A549 (cell line): ENCODE measurements at regions not wholly inside any gene's neighbourhood (a gene's known extent, or its start where the extent isn't known, plus 50 kb on each side); places are given as distances from the start of the nearest gene placed in this dataset.

ENCODE experiments used
- ATAC-seq, 2 experiments: fragments of 200-7000 bp in 1 of 2; fragments of >200 bp in 1 of 2; cut with Nextera tagmentation in 1 of 2; cut with Tn5 transposase in 1 of 2; 3 replicates each; pipeline versions ENCODE4 v1.8.0 to v1.9.1; 2018 to 2020; ENCODE audit warnings: mild to moderate bottlenecking in 1 of 2, moderate library complexity in 1 of 2
- CTCF ChIA-PET: fragments of 300-600 bp; sonication (Branson Sonifier 250); formaldehyde crosslinking; extraction: SDS; loops from one replicate; lab custom pipeline; 2021; ENCODE audit warnings: antibody characterized with exemption, inconsistent platforms; lab: Yijun Ruan, JAX
- POLR2A ChIA-PET: fragments of 350-600 bp; formaldehyde crosslinking; extraction: SDS; loops from one replicate; lab custom pipeline; 2021; ENCODE audit warnings: antibody characterized with exemption, inconsistent platforms; lab: Yijun Ruan, JAX
- DNase-seq, 2 experiments: peaks; one replicate each; pipeline versions ENCODE4 v3.0.0 to v3.0.0-alpha.2; 2011 to 2016; ENCODE audit warnings: low read depth in 1 of 2, low spot score in 1 of 2
- FAIRE-seq: peaks from 2 replicates; lab custom pipeline; 2011; peaks lifted over from hg19 to GRCh38; lab: Jason Lieb, UNC
- H3K27ac ChIP-seq, 2 experiments: fragments of >200 bp; sonication (Bioruptor Twin); formaldehyde crosslinking; 3 replicates each; pipeline ENCODE4 v1.5.1; 2016 to 2017
- H3K4me1 ChIP-seq: fragments of >200 bp; sonication (Bioruptor Twin); formaldehyde crosslinking; 3 replicates; pipeline ENCODE4 v1.6.1; 2016
- H3K4me2 ChIP-seq: fragments of >200 bp; sonication (Bioruptor Twin); formaldehyde crosslinking; 3 replicates; pipeline ENCODE4 v1.6.1; 2016
- H3K4me3 ChIP-seq: fragments of >200 bp; sonication (Bioruptor Twin); formaldehyde crosslinking; 3 replicates; pipeline ENCODE4 v1.5.1; 2016
- H3K9me3 ChIP-seq: fragments of >200 bp; sonication (Bioruptor Twin); formaldehyde crosslinking; 3 replicates; pipeline ENCODE4 v1.6.1; 2016
- CBX2 ChIP-seq: fragments of 200-600 bp; sonication (generic); IDR thresholded peaks from 2 replicates; pipeline ENCODE4 v1.6.1; 2016; ENCODE audit warnings: low read depth, mild to moderate bottlenecking, borderline replicate concordance
- CEBPB ChIP-seq, 2 experiments: fragments of >200 bp in 1 of 2; sonication (Bioruptor Twin) in 1 of 2; formaldehyde crosslinking in 1 of 2; IDR thresholded peaks; 2 replicates each; pipeline ENCODE4 v1.6.1; 2012 to 2016
- CHD2 ChIP-seq: fragments of 150-350 bp; IDR thresholded peaks from 2 replicates; pipeline ENCODE4 v1.6.1; 2014; ENCODE audit warnings: low read length; ENCODE audit not compliant: partially characterized antibody
- ELK1 ChIP-seq: fragments of 150-350 bp; IDR thresholded peaks from 2 replicates; pipeline ENCODE4 v1.6.1; 2014; ENCODE audit warnings: low read depth, mild to moderate bottlenecking, low read length
- ESRRA ChIP-seq: fragments of 150-350 bp; IDR thresholded peaks from 2 replicates; pipeline ENCODE4 v1.6.1; 2014; ENCODE audit warnings: mild to moderate bottlenecking, low read length, borderline replicate concordance
- FOSB ChIP-seq: fragments of 250-450 bp; sonication (Bioruptor Pico); IDR thresholded peaks from 2 replicates; pipeline ENCODE4 v1.5.0; 2020; ENCODE audit warnings: mild to moderate bottlenecking, moderate library complexity
- FOXS1 ChIP-seq: fragments of 250-450 bp; sonication (Bioruptor Pico); IDR thresholded peaks from 2 replicates; pipeline ENCODE4 v1.5.0; 2020; ENCODE audit warnings: mild to moderate bottlenecking, moderate library complexity
- GATA3 ChIP-seq: IDR thresholded peaks from 2 replicates; pipeline ENCODE4 v1.6.1; 2012; ENCODE audit warnings: borderline replicate concordance
- HOXA7 ChIP-seq: fragments of 250-450 bp; sonication (Bioruptor Pico); IDR thresholded peaks from 2 replicates; pipeline ENCODE4 v1.5.0; 2020; ENCODE audit warnings: mild to moderate bottlenecking, moderate library complexity
- MAFK ChIP-seq: fragments of 450-650 bp; IDR thresholded peaks from 2 replicates; pipeline ENCODE4 v1.6.1; 2014; ENCODE audit not compliant: partially characterized antibody
- MAX ChIP-seq: IDR thresholded peaks from 2 replicates; pipeline ENCODE4 v1.6.1; 2012
- MYC ChIP-seq: IDR thresholded peaks from 2 replicates; pipeline ENCODE4 v1.6.1; 2012; ENCODE audit warnings: mild to moderate bottlenecking, inconsistent platforms, low read length, improper control_type of control experiment, borderline replicate concordance
- NFE2L2 ChIP-seq: fragments of 150-350 bp; conservative IDR thresholded peaks from 2 replicates; pipeline ENCODE4 v1.6.1; 2014; ENCODE audit warnings: low read length
- PHF8 ChIP-seq: fragments of 200-600 bp; sonication (generic); IDR thresholded peaks from 2 replicates; pipeline ENCODE4 v1.6.1; 2016; ENCODE audit warnings: low read depth, mild to moderate bottlenecking, antibody characterized with exemption, moderate library complexity, borderline replicate concordance
- POLR2A ChIP-seq: IDR thresholded peaks from 2 replicates; pipeline ENCODE4 v1.6.1; 2012; ENCODE audit warnings: mild to moderate bottlenecking, low read length
- RARB ChIP-seq: fragments of 250-450 bp; sonication (Bioruptor Pico); IDR thresholded peaks from 2 replicates; pipeline ENCODE4 v1.8.0; 2021; ENCODE audit warnings: mild to moderate bottlenecking, moderate library complexity
- REST ChIP-seq: fragments of 200-600 bp; sonication (generic); IDR thresholded peaks from 2 replicates; pipeline ENCODE4 v1.6.1; 2016; ENCODE audit warnings: antibody characterized with exemption, mild to moderate bottlenecking, moderate library complexity
- RFX5 ChIP-seq: fragments of 450-650 bp; IDR thresholded peaks from 2 replicates; pipeline ENCODE4 v1.7.1; 2014; ENCODE audit warnings: antibody characterized with exemption, mild to moderate bottlenecking, moderate library complexity
- RNF2 ChIP-seq: fragments of 200-600 bp; sonication (generic); IDR thresholded peaks from 2 replicates; pipeline ENCODE4 v1.6.1; 2016; ENCODE audit warnings: low read depth, mild to moderate bottlenecking, antibody characterized with exemption, moderate library complexity, borderline replicate concordance
- SMC3 ChIP-seq: fragments of >200 bp; sonication (Bioruptor Twin); formaldehyde crosslinking; IDR thresholded peaks from 3 replicates; pipeline ENCODE4 v1.6.1; 2018; ENCODE audit warnings: inconsistent platforms
- TFCP2L1 ChIP-seq: fragments of 250-450 bp; sonication (Bioruptor Pico); IDR thresholded peaks from 2 replicates; pipeline ENCODE4 v1.5.0; 2021; ENCODE audit warnings: mild to moderate bottlenecking
- ZFP36 ChIP-seq: fragments of 450-650 bp; IDR thresholded peaks from 2 replicates; pipeline ENCODE4 v1.6.1; 2014; ENCODE audit warnings: borderline replicate concordance; ENCODE audit not compliant: partially characterized antibody
- ZNF302 ChIP-seq: fragments of 250-450 bp; sonication (Bioruptor Pico); IDR thresholded peaks from 2 replicates; pipeline ENCODE4 v1.9.0; 2021; ENCODE audit warnings: inconsistent platforms, mild to moderate bottlenecking, moderate library complexity
- WGBS: methylation state at CpG from one replicate; pipeline ENCODE4 v1.1.6; 2017; ENCODE audit errors: missing lambda C conversion rate; 5-methylcytosine and 5-hydroxymethylcytosine counted together
- TF ChIP-seq, protein P1 (sequence below): fragments of 250-450 bp; sonication (Bioruptor Pico); IDR thresholded peaks from 2 replicates; pipeline ENCODE4 v1.5.0; 2020; ENCODE audit warnings: low read depth, mild to moderate bottlenecking, moderate library complexity
- TF ChIP-seq, protein P2 (sequence below): IDR thresholded peaks from 2 replicates; pipeline ENCODE4 v1.6.1; 2012; ENCODE audit warnings: low read depth, borderline replicate concordance
- TF ChIP-seq, protein P3 (sequence below): IDR thresholded peaks from 2 replicates; pipeline ENCODE4 v1.6.1; 2012

DNA sequence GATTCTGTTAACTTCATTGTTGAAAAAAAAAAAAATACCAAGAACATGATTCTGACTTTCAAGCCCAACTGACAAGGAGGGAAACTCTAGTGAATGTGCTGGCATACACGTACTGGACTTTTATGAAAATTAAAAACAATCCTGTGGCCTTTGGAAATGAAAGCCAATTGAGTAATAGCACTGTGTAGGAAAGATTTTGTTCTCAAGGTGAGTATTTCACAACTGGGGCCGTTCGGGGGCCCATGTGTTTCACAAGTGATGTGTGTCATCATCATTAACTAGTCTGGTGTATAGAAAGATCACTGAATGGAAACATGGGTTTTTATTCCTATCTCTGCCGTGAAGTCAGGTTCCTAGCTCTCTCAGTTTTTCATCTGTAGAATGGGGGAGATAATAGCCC lies 605.0 kb upstream of the CLINT1 start:
- ATAC-seq, result no peak
- Histone ChIP-seq H3K4me2 (no peak overlapping the region), H3K9me3 (no peaks in the 10 kb centered on the region), H3K4me1 (no peaks in the 10 kb centered on the region), H3K27ac (no peak overlapping the region), H3K4me3 (no peak overlapping the region)
- no peak for DNase-seq
- TF ChIP-seq FOSB (no peak), HOXA7 (CRISPR knock-in tag) (no peak), ZFP36 (no peak), GATA3 (no peak), ESRRA (no peak), MYC (no peak), RNF2 (no peak), CHD2 (no peak), NFE2L2 (no peak), PHF8 (no peak), CEBPB (IDR thresholded peaks at IDR 0.05) (no peak), FOXS1 (CRISPR knock-in tag) (no peak), RFX5 (no peak), POLR2A (no peak), ZNF302 (no peak), SMC3 (no peak), CBX2 (no peak)
- TF ChIP-seq, protein P1, sequence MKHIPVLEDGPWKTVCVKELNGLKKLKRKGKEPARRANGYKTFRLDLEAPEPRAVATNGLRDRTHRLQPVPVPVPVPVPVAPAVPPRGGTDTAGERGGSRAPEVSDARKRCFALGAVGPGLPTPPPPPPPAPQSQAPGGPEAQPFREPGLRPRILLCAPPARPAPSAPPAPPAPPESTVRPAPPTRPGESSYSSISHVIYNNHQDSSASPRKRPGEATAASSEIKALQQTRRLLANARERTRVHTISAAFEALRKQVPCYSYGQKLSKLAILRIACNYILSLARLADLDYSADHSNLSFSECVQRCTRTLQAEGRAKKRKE (CRISPR knock-in tag), result no peak
- TF ChIP-seq, protein P2, sequence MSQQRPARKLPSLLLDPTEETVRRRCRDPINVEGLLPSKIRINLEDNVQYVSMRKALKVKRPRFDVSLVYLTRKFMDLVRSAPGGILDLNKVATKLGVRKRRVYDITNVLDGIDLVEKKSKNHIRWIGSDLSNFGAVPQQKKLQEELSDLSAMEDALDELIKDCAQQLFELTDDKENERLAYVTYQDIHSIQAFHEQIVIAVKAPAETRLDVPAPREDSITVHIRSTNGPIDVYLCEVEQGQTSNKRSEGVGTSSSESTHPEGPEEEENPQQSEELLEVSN, result no peak
- ChIA-PET CTCF (no interaction called here), POLR2A (no interaction called here)
- no peak for FAIRE-seq
- WGBS, result 5% methylated on average over 4 of the region's 4 CpGs

- Histone ChIP-seq H3K4me1 (no peaks in the 10 kb centered on the region), H3K27ac (no peak overlapping the region), H3K9me3 (no peaks in the 10 kb centered on the region), H3K4me3 (no peak overlapping the region), H3K4me2 (no peak overlapping the region)
- WGBS, result 0% methylated on average over 1 of the region's 1 CpG
- FAIRE-seq, result no peak
- ChIA-PET CTCF (interaction anchor here (1.1 to 1.5 kb wide), 2 partner anchors 288 to 644 kb away, joined by 3 read pairs; no protein-coding TSS in a partner anchor), POLR2A (no interaction called here)
- no peak for TF ChIP-seq TFCP2L1 (CRISPR knock-in tag)
- ATAC-seq, result no peak
- DNase-seq, result no peak
These were observed 604.2 kb upstream of the CLINT1 start for GRCh38 chr5:158463188-158463587.

DNA sequence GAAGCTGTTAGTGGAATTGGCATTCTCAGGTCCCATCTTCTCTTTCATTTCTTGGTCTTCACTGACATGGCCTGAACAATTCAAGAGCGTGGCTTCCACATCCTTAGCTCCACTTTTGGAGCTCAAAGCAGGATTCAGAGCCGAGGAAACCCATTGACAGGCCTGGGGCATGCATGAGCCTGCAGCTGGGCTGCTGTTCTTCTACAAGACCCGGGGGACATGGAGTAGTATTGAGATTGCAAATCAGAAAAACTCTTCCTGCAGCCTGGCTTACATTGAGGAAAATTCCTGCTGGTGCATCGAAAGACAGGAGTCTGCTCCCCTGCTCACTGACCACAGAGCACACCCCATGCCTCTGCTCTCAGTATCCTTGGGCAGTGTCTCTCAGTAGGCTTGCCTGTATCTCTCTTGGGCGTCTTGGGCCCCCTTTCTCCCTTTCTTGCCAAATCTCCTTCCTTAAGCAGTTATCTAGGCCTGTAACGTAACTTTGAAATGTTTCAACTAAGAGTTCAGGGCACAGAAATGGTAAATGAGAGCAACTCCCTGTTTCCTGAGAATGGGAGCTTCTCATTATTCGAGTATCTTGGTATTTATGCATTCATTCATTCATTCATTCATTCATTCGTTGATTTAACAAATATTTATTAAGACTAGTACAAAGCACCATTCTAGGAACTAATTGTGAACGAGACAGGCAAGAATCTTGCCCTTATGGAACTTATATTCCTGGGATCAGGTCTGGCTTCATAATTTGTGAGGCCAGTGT lies 603.6 kb upstream of the CLINT1 start:
- no peak for ATAC-seq
- Histone ChIP-seq H3K9me3 (no peaks in the 10 kb centered on the region), H3K4me3 (no peak overlapping the region), H3K4me1 (no peaks in the 10 kb centered on the region), H3K4me2 (no peak overlapping the region), H3K27ac (no peak overlapping the region)
- WGBS, result 8% methylated on average over 9 of the region's 9 CpGs
- DNase-seq, result no peak
- ChIA-PET CTCF (interaction anchor here (1.1 to 1.5 kb wide), 2 partner anchors 288 to 644 kb away, joined by 3 read pairs; no protein-coding TSS in a partner anchor), POLR2A (no interaction called here)
- no peak for TF ChIP-seq ELK1
- no peak for TF ChIP-seq RARB (CRISPR knock-in tag)
- TF ChIP-seq ZNF302, result no peak
- no peak for TF ChIP-seq REST
- TF ChIP-seq MAX, result no peak
- TF ChIP-seq, protein P3, sequence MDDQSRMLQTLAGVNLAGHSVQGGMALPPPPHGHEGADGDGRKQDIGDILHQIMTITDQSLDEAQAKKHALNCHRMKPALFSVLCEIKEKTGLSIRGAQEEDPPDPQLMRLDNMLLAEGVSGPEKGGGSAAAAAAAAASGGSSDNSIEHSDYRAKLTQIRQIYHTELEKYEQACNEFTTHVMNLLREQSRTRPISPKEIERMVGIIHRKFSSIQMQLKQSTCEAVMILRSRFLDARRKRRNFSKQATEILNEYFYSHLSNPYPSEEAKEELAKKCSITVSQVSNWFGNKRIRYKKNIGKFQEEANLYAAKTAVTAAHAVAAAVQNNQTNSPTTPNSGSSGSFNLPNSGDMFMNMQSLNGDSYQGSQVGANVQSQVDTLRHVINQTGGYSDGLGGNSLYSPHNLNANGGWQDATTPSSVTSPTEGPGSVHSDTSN, result no peak
- TF ChIP-seq MAFK, result no peak
- TF ChIP-seq MYC, result no peak
- no peak for TF ChIP-seq ZFP36
- FAIRE-seq, result no peak
